A549 (cell line): ENCODE measurements at regions not wholly inside any gene's neighbourhood (a gene's known extent, or its start where the extent isn't known, plus 50 kb on each side); places are given as distances from the start of the nearest gene placed in this dataset.

ENCODE experiments used
- ATAC-seq, 2 experiments: fragments of 200-7000 bp in 1 of 2; fragments of >200 bp in 1 of 2; cut with Nextera tagmentation in 1 of 2; cut with Tn5 transposase in 1 of 2; 3 replicates each; pipeline versions ENCODE4 v1.8.0 to v1.9.1; 2018 to 2020; ENCODE audit warnings: mild to moderate bottlenecking in 1 of 2, moderate library complexity in 1 of 2
- CTCF ChIA-PET: fragments of 300-600 bp; sonication (Branson Sonifier 250); formaldehyde crosslinking; extraction: SDS; loops from one replicate; lab custom pipeline; 2021; ENCODE audit warnings: antibody characterized with exemption, inconsistent platforms; lab: Yijun Ruan, JAX
- POLR2A ChIA-PET: fragments of 350-600 bp; formaldehyde crosslinking; extraction: SDS; loops from one replicate; lab custom pipeline; 2021; ENCODE audit warnings: antibody characterized with exemption, inconsistent platforms; lab: Yijun Ruan, JAX
- DNase-seq, 2 experiments: peaks; one replicate each; pipeline versions ENCODE4 v3.0.0 to v3.0.0-alpha.2; 2011 to 2016; ENCODE audit warnings: low read depth in 1 of 2, low spot score in 1 of 2
- FAIRE-seq: peaks from 2 replicates; lab custom pipeline; 2011; peaks lifted over from hg19 to GRCh38; lab: Jason Lieb, UNC
- H3K27ac ChIP-seq, 2 experiments: fragments of >200 bp; sonication (Bioruptor Twin); formaldehyde crosslinking; 3 replicates each; pipeline ENCODE4 v1.5.1; 2016 to 2017
- H3K4me1 ChIP-seq: fragments of >200 bp; sonication (Bioruptor Twin); formaldehyde crosslinking; 3 replicates; pipeline ENCODE4 v1.6.1; 2016
- H3K4me2 ChIP-seq: fragments of >200 bp; sonication (Bioruptor Twin); formaldehyde crosslinking; 3 replicates; pipeline ENCODE4 v1.6.1; 2016
- H3K4me3 ChIP-seq: fragments of >200 bp; sonication (Bioruptor Twin); formaldehyde crosslinking; 3 replicates; pipeline ENCODE4 v1.5.1; 2016
- H3K9me3 ChIP-seq: fragments of >200 bp; sonication (Bioruptor Twin); formaldehyde crosslinking; 3 replicates; pipeline ENCODE4 v1.6.1; 2016
- BHLHE40 ChIP-seq: IDR thresholded peaks from 2 replicates; pipeline ENCODE4 v1.6.1; 2012; ENCODE audit warnings: low read depth, low read length, inconsistent platforms
- CBX2 ChIP-seq: fragments of 200-600 bp; sonication (generic); IDR thresholded peaks from 2 replicates; pipeline ENCODE4 v1.6.1; 2016; ENCODE audit warnings: low read depth, mild to moderate bottlenecking, borderline replicate concordance
- CHD2 ChIP-seq: fragments of 150-350 bp; IDR thresholded peaks from 2 replicates; pipeline ENCODE4 v1.6.1; 2014; ENCODE audit warnings: low read length; ENCODE audit not compliant: partially characterized antibody
- CHD4 ChIP-seq: fragments of 200-600 bp; sonication (generic); IDR thresholded peaks from 2 replicates; pipeline ENCODE4 v1.6.1; 2016; ENCODE audit warnings: antibody characterized with exemption, mild to moderate bottlenecking, borderline replicate concordance
- CTCF ChIP-seq: fragments of >200 bp; sonication (Bioruptor Twin); formaldehyde crosslinking; IDR thresholded peaks from 3 replicates; pipeline ENCODE4 v1.5.1; 2016
- E2F6 ChIP-seq: IDR thresholded peaks from 2 replicates; pipeline ENCODE4 v1.6.1; 2012; ENCODE audit warnings: low read depth, borderline replicate concordance
- EHF ChIP-seq: fragments of 250-450 bp; sonication (Bioruptor Pico); IDR thresholded peaks from 2 replicates; pipeline ENCODE4 v1.5.0; 2020; ENCODE audit warnings: mild to moderate bottlenecking
- EHMT2 ChIP-seq: fragments of 200-600 bp; sonication (generic); IDR thresholded peaks from 2 replicates; pipeline ENCODE4 v1.6.1; 2016; ENCODE audit warnings: antibody characterized with exemption, low read depth, mild to moderate bottlenecking, moderate library complexity
- ELK1 ChIP-seq: fragments of 150-350 bp; IDR thresholded peaks from 2 replicates; pipeline ENCODE4 v1.6.1; 2014; ENCODE audit warnings: low read depth, mild to moderate bottlenecking, low read length
- FOXS1 ChIP-seq: fragments of 250-450 bp; sonication (Bioruptor Pico); IDR thresholded peaks from 2 replicates; pipeline ENCODE4 v1.5.0; 2020; ENCODE audit warnings: mild to moderate bottlenecking, moderate library complexity
- GATA3 ChIP-seq: IDR thresholded peaks from 2 replicates; pipeline ENCODE4 v1.6.1; 2012; ENCODE audit warnings: borderline replicate concordance
- HOXA7 ChIP-seq: fragments of 250-450 bp; sonication (Bioruptor Pico); IDR thresholded peaks from 2 replicates; pipeline ENCODE4 v1.5.0; 2020; ENCODE audit warnings: mild to moderate bottlenecking, moderate library complexity
- JUN ChIP-seq, 2 experiments: fragments of >200 bp; sonication (Bioruptor Twin); formaldehyde crosslinking; IDR thresholded peaks; 2 replicates in 1 of 2; 3 replicates in 1 of 2; pipeline ENCODE4 v1.6.1; 2016 to 2017
- JUNB ChIP-seq: fragments of >200 bp; sonication (Bioruptor Twin); formaldehyde crosslinking; IDR thresholded peaks from 2 replicates; pipeline ENCODE4 v1.6.1; 2016
- KDM1A ChIP-seq: fragments of 200-600 bp; sonication (generic); IDR thresholded peaks from 2 replicates; pipeline ENCODE4 v1.6.1; 2016; ENCODE audit warnings: low read depth, mild to moderate bottlenecking
- MAZ ChIP-seq: fragments of 150-350 bp; IDR thresholded peaks from 2 replicates; pipeline ENCODE4 v1.6.1; 2014; ENCODE audit warnings: antibody characterized with exemption, low read depth, low read length, borderline replicate concordance
- NPAS2 ChIP-seq: fragments of 250-450 bp; sonication (Bioruptor Pico); IDR thresholded peaks from 2 replicates; pipeline ENCODE4 v1.8.0; 2022; ENCODE audit warnings: mild to moderate bottlenecking, moderate library complexity, borderline replicate concordance
- NR3C1 ChIP-seq: fragments of >200 bp; sonication (Bioruptor Twin); formaldehyde crosslinking; IDR thresholded peaks from 3 replicates; pipeline ENCODE4 v1.6.1; 2017
- POLR2A ChIP-seq: IDR thresholded peaks from 2 replicates; pipeline ENCODE4 v1.6.1; 2012; ENCODE audit warnings: mild to moderate bottlenecking, low read length
- RAD21 ChIP-seq, 2 experiments: fragments of >200 bp in 1 of 2; sonication (Bioruptor Twin) in 1 of 2; formaldehyde crosslinking in 1 of 2; IDR thresholded peaks in 1 of 2; conservative IDR thresholded peaks in 1 of 2; 2 replicates in 1 of 2; 3 replicates in 1 of 2; pipeline ENCODE4 v1.6.1; 2012 to 2018; ENCODE audit warnings: inconsistent platforms in 1 of 2
- REST ChIP-seq: fragments of 200-600 bp; sonication (generic); IDR thresholded peaks from 2 replicates; pipeline ENCODE4 v1.6.1; 2016; ENCODE audit warnings: antibody characterized with exemption, mild to moderate bottlenecking, moderate library complexity
- ZFP36 ChIP-seq: fragments of 450-650 bp; IDR thresholded peaks from 2 replicates; pipeline ENCODE4 v1.6.1; 2014; ENCODE audit warnings: borderline replicate concordance; ENCODE audit not compliant: partially characterized antibody
- WGBS: methylation state at CpG from one replicate; pipeline ENCODE4 v1.1.6; 2017; ENCODE audit errors: missing lambda C conversion rate; 5-methylcytosine and 5-hydroxymethylcytosine counted together

GRCh38 chr13:73287831-73288230, 229.0 kb downstream of the KLF5 start (continued):
- no peak for TF ChIP-seq E2F6
- TF ChIP-seq FOXS1 (CRISPR knock-in tag) = no peak
- no peak for TF ChIP-seq CHD2
- no peak for TF ChIP-seq REST
- no peak for TF ChIP-seq NPAS2
- TF ChIP-seq CHD4 = no peak

GRCh38 chr13:73286942-73287620, 228.3 kb downstream of the KLF5 start:
- CTCF ChIA-PET = interaction anchor here (1.0 kb wide), 1 partner anchor 371 kb away, joined by 3 read pairs; no protein-coding TSS in a partner anchor
- POLR2A ChIA-PET = no interaction called here
- no peaks in the 10 kb centered on the region for H3K9me3 ChIP-seq
- peak overlapping the region; percentile 14; the same call in 1 of the 3 replicates for H3K4me2 ChIP-seq
- DNase-seq (no peak), ATAC-seq (no peak), FAIRE-seq (no peak)
- 73% methylated on average over 10 of the region's 10 CpGs for WGBS
- H3K27ac ChIP-seq = no peak overlapping the region
- H3K4me1 ChIP-seq = peaks cover 9% of the 10 kb centered on the region; the same call in 1 of the 3 replicates
- TF ChIP-seq NR3C1 = no peak
- TF ChIP-seq JUNB = no peak
- TF ChIP-seq KDM1A = no peak
- TF ChIP-seq BHLHE40 = no peak
- no peak for TF ChIP-seq ZFP36
- TF ChIP-seq ELK1 = no peak
- no peak for TF ChIP-seq FOXS1 (CRISPR knock-in tag)
- no peak for TF ChIP-seq CTCF
- no peak overlapping the region for H3K4me3 ChIP-seq

GRCh38 chr13:73286177-73286576, 227.4 kb downstream of the KLF5 start:
- no peak for FAIRE-seq
- Histone ChIP-seq H3K9me3 (no peaks in the 10 kb centered on the region), H3K4me2 (no peak overlapping the region), H3K4me3 (no peak overlapping the region), H3K4me1 (peaks cover 9% of the 10 kb centered on the region; the same call in 1 of the 3 replicates), H3K27ac (no peak overlapping the region)
- TF ChIP-seq RAD21 (conservative IDR thresholded peaks at IDR 0.05 in 1 of 2, IDR thresholded peaks at IDR 0.05 in 1 of 2) = no peak
- no peak for TF ChIP-seq CBX2
- no peak for TF ChIP-seq POLR2A
- no peak for TF ChIP-seq JUN (IDR thresholded peaks at IDR 0.05)
- TF ChIP-seq EHMT2 = no peak
- no peak for TF ChIP-seq E2F6
- TF ChIP-seq EHF (CRISPR knock-in tag) = no peak
- no peak for TF ChIP-seq GATA3
- TF ChIP-seq CHD2 = no peak
- no peak for TF ChIP-seq BHLHE40
- no peak for TF ChIP-seq MAZ
- no peak for TF ChIP-seq HOXA7 (CRISPR knock-in tag)
- no peak for ATAC-seq
- POLR2A ChIA-PET = interaction anchor here (0.7 kb wide), 1 partner anchor 17 kb away, joined by 3 read pairs; no protein-coding TSS in a partner anchor
- no peak for DNase-seq
- 84% methylated on average over 5 of the region's 5 CpGs for WGBS
- CTCF ChIA-PET = no interaction called here
